DMS79 (cell line): ENCODE measurements at regions not wholly inside any gene's neighbourhood (a gene's known extent, or its start where the extent isn't known, plus 50 kb on each side); places are given as distances from the start of the nearest gene placed in this dataset.
"Not testable (repeated sequence)": the region's sequence is repeated elsewhere in the genome, so short reads cannot be mapped to it uniquely, and the experiment has no call there.

Experiments
- DNase-seq: peaks from one replicate; lab custom pipeline; 2025; lab: John Stamatoyannopoulos, UW

- DNase-seq: no peak
Measured at GRCh38 chr10:10703382-10703781, 314.3 kb upstream of the CELF2 start.

DNA sequence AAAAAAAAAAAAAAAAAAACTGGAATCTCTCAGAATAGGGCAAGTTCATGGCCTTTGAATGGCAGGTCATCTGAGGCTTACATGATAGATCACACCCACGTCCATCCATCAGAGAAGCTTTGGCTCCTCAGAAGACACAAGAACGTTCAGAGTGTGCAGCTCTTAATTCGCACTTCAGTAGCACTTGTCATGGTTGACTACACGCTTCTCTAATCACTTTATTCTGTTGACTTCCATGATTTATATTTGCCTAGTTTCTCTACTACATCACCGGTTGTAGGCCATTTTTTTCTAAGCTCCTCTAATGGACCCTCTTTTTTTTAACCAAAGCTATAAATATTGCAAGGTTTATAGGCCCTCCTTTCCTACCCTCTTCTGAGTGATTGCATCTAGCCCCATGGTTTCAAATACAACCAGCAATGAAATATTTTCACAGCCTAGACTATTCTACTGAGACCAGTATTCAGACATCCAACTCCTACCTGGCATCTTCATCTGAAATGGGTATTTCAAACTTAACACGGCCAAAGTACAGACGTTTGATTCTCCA lies 305.4 kb upstream of the CELF2 start:
- no peak for DNase-seq

- no peak for DNase-seq
Measured at GRCh38 chr10:10714327-10714726, 303.3 kb upstream of the CELF2 start.

GRCh38 chr10:10716972-10717371 lies 300.7 kb upstream of the CELF2 start:
- no peak for DNase-seq

DNA sequence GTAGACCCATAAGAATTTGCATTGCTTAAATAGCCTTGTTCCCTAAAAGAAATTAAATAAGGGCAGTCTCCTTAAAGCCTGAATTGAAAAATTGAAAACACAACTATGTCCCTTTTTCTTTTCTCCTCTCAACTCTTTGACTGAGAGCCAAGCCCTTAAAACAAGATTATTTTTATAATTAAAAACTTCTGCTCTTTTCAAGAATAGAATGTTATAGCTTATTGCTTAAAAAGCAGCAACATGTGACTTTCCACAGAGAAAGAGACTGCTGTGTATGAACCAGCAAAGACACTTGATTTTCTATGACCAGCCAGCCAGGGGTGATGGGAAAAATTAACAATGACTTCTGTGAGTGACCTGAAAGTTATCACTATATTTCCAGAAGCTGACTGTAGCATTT lies 295.2 kb upstream of the CELF2 start:
- no peak for DNase-seq

DNA sequence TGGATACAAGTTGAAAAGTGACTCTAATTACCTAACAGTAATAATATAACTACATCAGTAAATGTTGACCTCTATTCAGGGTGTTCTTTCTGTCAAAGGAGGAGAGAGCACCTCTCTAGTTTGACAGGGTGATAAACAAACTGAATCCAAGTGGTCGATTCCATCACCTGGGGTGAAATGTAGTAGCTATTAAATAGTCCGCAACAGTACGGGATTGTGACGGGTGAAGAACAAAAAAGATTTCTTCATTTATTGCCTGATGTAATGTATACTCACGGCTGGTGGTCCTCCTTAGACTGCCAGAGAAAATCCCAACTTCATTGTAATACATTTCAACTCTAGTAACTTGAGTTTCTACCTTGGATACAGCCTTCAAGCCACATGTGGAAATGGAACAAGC lies 292.5 kb upstream of the CELF2 start:
- no peak for DNase-seq

GRCh38 chr10:10726101-10726500 lies 291.6 kb upstream of the CELF2 start:
- no peak for DNase-seq

GRCh38 chr10:10727411-10727810 lies 290.3 kb upstream of the CELF2 start:
- DNase-seq: not testable (repeated sequence)

GRCh38 chr10:10727812-10728211 lies 289.9 kb upstream of the CELF2 start:
- DNase-seq: no peak

- no peak for DNase-seq
Measured at GRCh38 chr10:10730471-10731043, 287.1 kb upstream of the CELF2 start.

GRCh38 chr10:10731366-10731765 lies 286.3 kb upstream of the CELF2 start:
- no peak for DNase-seq

DNA sequence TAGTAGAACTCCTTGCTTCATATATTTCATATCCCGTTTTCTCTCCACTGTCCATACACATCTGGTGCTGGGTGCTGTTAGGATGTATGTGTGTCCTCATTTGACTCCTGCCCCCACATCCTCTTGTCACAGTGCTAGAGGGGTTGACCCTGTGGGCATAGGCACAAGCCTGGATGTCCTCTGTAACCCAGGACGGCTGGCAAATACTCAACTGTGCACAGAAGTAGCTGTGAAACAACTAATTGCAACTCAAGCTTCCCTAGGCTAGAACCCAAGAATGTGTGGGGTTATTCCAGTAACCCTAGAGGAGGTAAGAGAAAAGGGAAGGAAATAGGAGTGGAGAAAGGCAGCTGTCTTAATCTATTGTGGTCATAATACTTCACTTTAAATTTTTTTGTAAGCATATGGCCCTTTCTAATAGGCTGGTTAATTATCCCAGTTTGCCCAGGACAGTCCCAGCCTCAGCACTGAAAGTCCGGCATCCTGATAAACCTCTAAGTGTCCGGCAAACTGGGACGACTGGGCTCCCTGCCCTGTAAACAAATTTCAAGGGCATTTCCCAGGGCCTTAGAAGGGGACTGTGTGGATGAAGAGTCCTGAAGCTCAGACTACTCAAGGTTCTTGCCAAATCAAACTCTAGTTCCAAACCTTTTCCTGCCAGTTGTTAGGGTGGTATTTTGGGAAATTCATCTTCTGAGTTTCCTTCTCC lies 283.2 kb upstream of the CELF2 start:
- no peak for DNase-seq

GRCh38 chr10:10745291-10745690 lies 272.4 kb upstream of the CELF2 start:
- DNase-seq: no peak

GRCh38 chr10:10755490-10755889 lies 262.2 kb upstream of the CELF2 start:
- DNase-seq: no peak

DNA sequence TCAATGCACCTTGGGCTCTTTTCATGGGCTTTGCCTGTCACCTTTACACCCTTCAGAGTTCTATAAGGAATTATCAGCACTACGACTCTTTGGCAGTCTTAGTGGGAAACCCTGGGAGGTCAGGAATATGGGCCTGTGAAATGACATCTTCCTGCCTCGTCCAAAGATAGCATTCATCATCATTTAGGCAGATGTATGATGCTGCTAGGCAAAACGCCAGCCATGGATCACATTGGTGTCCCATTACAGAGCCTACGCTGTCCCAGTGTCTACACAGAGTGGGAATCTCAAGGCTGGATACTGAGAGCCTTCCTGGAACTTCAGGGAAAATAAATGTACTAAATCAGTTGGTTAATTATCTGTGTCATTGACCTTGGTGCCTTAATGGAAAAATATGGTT lies 259.4 kb upstream of the CELF2 start:
- DNase-seq: no peak

DNA sequence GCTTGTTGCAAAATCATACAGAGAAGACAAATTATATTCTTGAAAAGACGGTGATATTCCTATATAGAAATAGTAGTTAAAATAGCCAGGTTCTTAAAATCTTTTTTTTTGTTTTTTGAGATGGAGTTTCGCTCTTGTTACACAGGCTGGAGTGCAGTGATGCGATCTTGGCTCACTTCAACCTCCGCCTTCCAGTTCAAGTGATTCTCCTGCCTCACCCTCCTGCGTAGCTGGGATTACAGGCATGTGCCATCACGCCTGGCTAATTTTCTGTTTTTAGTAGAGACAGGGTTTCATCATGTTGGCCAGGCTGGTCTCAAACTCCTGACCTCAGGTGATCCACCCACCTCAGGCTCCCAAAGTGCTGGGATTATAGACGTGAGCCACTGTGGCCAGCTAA lies 257.9 kb upstream of the CELF2 start:
- not testable (repeated sequence) for DNase-seq

DNA sequence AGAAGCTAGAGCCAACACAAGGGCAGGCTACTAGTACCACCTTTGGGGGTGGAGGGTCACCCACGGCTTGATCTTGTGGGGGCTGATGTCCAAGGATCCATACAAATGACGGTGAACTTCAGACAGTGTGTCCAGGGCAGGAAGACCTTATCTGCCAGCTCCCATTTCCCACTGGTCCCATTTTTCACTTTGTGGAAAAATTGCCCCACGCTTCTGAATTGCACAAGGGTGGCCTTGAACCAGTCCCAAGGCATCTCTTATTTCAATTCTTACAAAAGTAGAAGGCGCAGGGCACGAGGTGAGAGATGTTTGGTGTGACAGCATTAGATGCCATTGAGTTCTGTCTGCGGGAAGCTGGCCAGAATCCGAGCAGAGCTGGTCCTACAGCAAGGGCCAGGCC lies 252.7 kb upstream of the CELF2 start:
- no peak for DNase-seq

GRCh38 chr10:10772411-10772810 lies 245.3 kb upstream of the CELF2 start:
- no peak for DNase-seq

- DNase-seq: no peak
Measured at GRCh38 chr10:10772874-10773508, 244.7 kb upstream of the CELF2 start.

DNA sequence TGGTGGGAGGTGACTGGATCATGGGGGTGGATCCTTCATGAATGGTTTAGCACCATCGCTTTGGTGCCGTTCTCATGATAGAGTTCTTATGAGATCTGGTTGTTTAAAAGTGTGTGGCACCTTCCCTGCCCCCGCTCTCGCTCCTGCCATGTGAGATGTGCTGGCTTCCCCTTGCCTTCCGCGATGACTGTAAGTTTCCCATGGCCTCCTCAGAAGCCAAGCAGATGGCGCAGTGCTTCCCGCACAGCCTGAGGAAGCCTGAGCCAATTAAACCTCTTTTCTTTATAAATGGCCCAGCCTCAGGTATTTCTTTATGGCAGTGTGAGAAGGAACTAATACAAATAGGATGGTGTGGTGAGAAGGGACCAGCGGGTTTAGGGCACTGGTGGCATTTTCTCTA lies 243.3 kb upstream of the CELF2 start:
- DNase-seq: no peak

DNA sequence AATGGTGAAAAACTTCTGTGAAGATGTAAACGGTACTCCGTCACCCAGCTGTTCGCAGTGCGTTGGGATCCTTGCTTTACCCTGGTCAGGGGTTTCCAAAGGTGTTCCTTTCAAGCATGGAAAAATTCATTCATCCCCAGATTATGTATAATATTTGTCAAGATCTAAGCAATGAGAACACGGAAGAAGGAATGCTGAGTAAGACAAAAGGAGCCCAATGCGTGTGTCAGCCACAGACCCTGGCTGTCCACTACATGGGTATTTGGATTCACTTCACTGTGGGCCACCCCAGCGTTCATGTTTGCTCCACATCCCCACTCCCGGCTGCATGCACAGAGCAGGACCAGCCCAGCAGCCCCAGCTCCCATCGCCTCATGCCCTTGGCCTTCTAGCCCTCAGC lies 241.3 kb upstream of the CELF2 start:
- DNase-seq: no peak

- no peak for DNase-seq
Measured at GRCh38 chr10:10777279-10777678, 240.4 kb upstream of the CELF2 start.

DNA sequence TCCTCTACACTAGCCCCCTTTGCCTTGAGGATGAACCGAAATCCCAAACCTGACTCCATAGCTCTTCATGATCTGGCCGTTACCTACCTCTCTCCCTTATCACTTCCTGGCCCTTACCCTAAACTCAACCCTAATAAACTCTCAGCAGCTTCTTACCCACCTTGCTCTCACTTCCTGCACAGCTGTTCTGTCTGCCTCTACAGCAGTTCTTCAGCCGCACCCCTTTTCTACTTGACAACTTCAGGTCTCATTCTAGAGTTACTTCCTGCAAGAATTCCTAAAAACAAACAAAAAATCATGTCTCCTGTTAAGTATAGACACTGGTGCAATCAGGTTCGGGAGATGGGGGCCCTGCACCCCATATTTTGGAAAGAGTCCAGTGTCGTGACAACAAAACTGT lies 239.9 kb upstream of the CELF2 start:
- DNase-seq: no peak
